GM18868 (cell line): ENCODE measurements at regions not wholly inside any gene's neighbourhood (a gene's known extent, or its start where the extent isn't known, plus 50 kb on each side); places are given as distances from the start of the nearest gene placed in this dataset.

Experiments
- ATAC-seq: cut with Tn5 transposase; IDR thresholded peaks from one replicate; pipeline ENCODE4 v1.9.1; 2021; ENCODE audit warnings: mild to moderate bottlenecking, moderate library complexity; ENCODE audit not compliant: unreplicated experiment

DNA sequence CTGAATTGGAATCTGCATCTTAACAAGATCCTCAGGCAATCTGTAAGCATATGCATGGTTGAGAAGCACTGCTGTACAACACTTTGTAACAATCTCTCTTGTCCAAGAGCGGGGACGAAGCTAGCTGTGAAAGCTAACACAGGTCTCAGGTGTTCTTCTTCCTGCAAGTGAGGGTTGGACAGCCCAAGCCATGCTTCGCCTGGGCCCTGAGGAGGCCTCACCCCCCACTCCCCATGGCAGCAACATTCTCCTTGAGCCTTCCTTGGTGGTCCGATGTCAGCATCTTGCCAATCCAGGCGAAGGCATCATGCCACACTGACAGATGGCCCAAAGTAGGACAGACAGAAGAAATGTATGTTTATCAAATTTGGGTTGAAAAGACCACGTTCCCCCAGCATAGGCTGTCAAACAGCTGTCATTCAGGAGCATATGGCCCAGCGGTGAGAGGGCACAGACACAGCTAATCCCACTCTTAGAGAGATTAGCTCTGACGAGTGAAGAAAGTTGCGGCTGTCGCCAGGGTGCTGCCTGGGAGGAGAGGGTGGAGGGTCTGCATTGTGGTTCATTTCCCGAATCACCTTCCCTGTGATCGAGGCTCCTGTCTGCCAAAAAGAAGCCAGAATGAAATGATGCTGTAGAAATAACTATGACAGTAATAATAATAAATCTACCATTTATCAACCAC lies 344.7 kb downstream of the MYCN start:
- no peak for ATAC-seq

DNA sequence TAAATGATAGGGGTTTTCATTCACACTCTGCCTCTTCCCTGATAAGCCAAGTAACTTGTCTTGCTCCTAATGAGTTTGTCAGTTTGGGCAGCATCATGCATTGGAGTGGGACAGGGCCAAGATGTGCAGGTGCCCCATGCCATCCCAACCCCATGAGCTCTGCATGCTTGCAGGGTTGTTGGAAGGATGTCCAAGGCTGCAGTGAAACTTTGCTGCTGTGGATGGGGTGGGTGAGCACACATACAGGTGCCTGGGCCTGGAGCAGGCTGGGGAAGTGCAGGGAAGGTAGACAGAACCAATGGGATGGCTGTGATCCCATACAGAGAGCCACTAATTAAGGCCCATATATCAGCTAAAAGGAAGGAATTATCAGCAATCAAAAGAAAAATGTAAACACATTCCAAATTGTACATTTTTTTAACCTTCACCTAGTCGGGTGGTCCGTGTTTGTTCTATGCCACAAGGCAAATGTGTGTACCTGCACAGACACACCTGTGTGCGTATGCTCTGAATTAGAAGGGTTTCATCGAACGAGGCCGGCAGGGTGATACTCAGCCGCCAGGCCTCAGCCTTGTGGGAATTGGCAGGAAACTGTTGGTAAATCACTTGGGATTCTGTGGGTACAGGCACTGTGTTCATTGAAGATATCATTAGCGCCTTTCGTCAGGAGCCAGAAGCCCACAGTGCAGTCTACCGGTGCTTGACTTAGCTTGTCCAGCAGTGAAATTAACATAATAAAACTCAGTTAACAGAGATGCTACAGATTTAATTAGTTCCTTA lies 342.9 kb downstream of the MYCN start:
- ATAC-seq: no peak

DNA sequence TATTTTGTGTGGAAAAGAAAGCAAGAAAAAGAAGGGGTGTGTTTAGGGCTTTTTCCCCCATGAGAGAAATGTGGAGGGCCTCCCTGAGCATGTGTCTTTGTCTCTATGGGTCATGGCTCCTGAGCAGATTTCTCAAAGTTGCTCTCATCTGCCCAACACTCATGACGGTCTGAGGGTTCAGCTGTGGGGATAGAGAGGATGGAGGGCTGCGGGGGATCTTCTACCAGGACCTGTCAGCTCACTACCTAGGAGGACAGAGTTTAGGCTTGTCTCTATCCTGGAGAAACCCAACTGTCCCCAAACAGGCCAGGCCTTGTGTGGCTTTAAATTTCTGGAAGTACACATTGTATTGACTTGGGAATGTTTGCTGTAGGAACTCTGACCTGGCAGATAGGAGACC lies 342.2 kb downstream of the MYCN start:
- no peak for ATAC-seq

DNA sequence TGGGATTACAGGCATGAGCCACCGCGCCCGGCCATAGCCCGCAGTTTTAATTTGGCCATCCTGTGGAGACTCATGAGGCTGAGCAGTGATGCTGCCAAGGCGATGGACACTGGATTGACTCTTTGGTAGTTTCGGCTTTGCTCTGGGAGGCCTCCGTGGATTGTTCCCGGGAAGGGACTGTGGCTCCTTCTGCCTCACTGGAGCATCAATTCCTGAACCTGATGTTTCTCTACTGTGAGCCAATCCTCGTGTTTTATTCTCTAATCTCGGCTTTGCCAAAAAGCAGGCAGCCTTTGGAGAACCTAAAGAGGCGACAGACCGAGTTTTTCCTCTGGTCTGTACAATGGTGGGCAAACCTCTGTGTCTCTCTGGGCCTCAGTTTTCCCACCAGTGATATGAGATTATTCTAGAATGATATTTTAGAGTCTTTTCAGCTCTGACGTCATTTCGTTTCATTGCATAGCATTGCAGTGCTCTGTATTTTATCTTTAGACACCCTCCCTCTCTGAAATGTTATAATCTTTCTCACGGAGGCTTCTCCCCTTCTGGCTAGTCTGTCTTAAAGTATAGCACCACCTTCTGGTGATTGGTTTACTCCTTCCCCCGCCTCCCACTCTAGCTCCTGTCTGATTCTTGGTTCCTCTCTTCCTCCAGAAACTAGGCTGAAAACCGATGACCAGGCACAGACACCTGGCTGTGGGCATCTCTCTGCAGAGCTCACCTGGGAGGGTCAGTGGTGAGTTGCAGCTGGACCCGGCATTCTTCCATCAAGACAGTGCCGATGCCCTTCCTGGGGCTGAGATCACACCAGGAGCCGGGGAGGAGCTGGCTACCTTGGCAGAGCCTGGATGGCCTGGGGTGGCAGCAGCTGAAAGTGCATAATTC lies 341.3 kb downstream of the MYCN start:
- peak; percentile 82 for ATAC-seq

DNA sequence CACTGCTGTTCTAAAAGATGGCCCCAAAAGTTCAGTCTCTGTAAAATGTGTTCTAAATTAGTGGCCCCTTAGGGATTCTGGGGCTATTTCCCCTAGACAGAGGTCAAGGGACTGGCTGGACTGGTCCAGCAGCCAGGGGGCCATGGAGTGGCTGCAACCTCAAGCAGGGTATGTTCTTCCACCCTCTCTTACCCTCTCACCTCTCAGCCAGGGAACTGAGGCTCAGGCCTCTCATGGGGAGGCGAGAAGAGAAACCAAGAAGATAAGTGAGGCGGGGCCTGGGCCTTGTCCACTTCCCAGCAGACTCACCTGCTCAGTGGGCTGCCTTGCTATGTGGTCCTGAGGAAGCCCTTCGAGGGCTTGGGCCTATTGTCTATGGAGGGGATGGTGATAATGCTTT lies 339.7 kb downstream of the MYCN start:
- ATAC-seq: no peak

DNA sequence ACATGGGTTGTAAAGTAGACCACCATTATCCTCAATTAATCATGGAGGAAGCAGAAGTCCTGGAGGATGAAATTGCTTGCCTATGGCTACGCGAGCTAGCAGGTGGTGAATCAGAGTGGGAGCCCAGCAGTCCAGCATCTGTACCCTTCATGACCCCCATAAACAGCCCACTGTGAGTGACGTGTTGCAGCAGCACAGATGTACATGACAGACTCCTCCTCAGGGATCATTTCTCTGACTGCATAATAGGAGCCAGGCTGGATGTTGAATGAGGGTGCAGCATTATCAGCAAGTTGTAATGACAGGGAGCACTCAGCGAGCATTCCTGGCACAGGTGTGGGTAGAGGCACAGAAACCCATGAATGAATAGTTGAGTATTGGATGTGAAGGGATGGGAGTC lies 339.3 kb downstream of the MYCN start:
- no peak for ATAC-seq

DNA sequence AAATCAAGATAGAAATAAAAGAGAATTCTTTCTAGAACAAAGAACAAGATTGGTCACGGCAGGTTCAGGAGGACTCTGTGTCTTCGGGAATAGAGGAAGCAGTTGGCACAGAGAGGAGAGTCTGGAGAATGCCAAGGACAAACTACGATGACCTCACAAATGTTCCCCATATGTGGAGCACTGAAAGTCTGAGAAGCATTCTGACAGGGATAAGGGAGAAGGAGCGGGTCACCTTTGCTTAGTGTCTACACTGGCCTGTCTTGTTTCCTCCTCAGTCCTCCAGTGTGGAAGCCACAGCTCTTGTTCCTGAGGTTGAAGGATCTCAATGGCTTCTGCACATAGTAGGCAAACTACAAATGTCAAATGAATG lies 338.8 kb downstream of the MYCN start:
- no peak for ATAC-seq

DNA sequence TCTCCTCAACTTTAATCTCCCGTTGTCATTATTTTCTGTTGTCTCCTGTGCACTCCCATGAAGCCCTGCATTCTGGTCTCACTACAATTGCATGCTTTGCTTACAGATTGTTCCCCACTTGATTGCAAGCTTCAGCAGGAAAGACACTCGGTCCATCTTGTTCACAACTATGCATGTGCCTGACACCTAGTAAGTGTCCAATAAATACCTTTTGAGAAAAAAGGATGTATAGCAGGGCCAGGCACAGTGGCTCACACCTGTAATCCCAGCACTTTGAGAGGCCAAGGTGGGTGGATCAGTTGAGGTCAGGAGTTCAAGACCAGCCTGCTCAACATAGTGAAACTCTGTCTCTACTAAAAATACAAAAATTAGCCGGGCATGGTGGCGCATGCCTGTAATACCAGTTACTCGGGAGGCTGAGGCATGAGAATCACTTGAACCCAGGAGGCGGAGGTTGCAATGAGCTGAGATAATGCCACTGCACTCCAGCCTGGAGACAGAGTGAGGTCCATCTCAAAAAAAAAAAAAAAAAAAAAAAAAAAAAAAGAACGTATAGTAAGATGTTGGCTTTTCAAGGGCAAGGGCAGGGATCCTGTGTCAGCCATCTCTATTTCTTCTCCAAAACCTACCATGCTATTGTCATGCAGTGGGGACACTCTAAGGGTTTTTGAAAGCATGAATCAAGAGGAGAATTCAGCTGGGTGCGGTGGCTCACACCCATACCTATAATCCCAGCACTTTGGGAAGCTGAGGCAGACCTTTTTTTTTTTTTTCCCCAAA lies 338.3 kb downstream of the MYCN start:
- ATAC-seq: no peak

DNA sequence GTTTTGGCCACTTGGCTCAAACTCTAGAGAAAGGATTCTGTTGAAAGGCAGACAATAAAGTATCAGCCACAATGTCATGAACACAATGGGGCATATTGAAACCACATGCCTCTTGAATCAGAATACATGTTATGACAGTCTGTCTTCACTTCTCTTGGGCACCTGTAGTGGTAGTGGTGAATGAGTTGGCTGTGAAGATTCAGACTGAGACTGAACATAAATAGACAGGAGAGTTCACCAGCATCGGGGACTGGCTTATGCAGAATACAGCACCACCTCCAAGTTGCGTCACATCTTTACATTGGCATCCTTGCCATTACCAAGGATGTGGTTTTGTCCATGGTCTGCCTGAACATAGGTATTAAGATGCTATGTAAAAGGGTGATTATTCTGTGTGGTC lies 336.8 kb downstream of the MYCN start:
- no peak for ATAC-seq

DNA sequence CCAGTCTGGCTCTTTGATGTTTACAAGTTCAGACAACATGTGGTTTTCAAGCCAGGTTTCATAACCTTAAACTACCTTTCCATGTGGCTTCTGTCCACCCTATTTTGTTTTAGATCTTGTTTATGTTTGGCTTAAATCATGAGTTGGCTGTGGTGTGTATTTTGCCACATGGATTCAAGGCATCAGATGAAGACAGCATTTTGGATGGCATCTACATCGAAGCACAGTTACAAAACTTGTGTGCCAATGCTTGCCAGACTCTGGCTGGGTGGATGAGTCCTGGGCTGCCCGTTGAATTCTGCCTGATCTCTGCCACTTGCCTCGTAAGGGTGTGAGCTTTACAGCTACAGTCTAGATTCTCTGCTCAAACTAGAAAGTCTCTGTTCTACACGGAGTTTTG lies 335.3 kb downstream of the MYCN start:
- ATAC-seq: no peak

DNA sequence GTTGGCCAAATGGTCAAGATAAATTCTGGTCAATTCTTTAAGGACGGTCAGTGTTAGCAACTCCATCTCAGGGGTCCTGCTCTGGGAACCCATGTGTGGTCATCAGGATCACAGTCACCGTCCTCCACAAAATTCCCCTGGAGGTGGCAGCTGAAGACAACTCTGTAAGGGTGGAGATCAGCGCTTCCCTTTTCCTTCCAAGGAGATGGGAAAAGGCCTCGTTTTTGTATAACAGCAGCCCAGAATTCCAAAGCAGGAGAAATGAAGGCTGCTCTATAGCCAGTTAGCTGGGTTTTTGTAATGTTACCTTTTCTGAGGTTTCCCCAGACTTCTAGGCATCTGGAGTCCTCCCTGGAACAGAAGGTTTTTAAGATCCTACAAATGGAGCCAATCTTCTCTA lies 334.8 kb downstream of the MYCN start:
- no peak for ATAC-seq

DNA sequence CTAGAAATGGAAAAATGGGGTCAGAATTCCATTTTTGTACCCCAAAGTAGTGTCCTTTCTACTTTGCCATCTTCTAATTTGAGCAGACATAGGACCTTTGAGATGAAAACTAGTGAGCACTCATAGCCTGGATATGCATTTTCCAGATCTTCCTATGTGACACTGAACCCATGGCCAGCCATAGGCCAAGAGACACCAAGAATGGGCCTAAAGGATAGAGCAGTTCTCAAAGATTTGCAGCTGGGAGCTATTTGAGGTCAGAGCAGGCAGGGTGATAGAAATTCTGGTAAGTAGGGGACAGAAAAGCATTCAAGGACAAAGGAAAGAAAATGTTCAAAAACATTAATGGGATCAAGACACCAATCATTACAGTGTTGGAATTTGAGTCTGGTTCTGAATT lies 332.8 kb downstream of the MYCN start:
- ATAC-seq: no peak

DNA sequence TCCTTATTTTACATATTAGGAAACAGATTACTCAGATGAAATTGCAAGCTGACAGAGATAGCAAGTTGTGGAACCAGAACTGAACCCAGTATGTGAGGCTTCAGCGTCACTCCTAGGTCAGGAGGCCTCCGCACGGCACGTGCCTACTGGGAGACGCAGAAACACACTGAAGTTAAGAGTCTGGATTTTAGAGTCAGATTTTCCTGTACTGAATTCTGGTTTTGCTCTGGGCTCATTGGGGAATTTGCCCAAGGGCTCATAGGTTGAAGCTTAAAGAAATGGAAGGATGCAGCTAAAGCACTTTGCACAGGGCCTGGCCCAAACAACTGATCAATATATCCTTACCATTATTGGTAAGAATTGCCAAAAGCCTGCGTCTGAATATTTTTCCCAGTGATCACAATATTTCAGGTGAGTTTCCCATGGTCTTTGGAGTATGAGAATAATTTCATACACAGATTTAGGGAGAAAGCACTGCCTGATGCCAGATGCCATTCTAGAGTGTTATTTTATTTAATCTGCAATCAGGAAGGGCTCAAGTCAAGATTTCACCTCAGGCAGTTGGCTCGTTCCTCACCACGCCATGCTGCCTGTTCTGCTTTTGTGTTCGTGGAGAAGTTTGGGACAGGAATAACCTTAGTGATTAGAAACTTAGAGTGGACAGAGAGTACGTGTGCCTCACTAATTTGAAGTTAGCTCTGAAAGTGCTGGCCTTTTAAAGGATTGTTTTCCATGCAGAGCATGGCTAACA lies 331.9 kb downstream of the MYCN start:
- no peak for ATAC-seq

DNA sequence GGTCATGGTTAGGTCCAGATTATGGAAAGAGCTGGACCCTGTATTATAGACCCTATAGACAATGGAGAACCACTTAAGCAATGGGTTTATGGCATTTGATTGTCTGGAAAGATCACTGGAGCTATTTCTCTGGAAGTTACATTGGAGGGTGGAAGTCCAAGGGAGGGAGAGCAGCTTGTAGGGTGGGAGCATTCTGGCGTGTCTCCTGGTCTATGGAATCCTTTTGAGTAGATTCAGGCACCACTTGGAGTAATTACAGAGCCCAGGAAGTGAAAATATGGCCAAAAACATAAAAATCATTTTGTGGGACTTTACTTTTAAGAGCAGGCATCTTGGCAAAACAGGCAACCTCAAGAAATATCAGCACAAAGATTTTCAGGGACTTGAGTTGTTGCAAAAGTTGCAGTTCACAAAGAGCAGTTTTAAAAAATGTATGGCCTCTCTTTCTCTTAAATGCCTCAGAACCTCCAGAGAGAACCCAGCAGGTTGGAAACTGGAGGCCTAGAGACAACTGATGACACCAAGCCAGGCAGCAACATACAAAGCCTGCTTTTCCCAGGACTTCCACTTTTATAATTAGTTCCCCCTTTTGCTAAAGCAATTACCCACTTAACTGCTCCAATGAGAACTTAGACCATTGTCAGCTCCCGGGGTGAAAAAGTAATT lies 331.0 kb downstream of the MYCN start:
- no peak for ATAC-seq

DNA sequence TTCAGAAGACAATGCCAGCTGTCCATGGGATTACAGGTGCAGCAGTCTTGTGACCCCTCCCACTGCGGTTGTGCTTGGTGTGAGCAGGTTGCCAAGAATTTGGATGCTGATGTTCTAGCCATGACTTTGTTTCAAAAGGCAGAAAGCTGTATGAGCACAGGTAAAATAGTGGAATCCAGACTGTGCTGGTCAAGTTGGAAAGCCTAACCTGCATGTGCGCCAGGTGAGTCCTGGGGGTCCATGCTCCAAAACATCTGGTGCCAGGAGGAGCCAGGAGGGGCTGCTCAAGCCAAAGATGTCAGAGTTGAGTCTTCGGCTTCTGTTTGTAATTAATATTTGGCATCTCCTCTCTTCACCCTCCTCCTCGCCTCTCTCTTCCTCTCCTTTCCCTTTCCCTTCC lies 330.1 kb downstream of the MYCN start:
- ATAC-seq: no peak

DNA sequence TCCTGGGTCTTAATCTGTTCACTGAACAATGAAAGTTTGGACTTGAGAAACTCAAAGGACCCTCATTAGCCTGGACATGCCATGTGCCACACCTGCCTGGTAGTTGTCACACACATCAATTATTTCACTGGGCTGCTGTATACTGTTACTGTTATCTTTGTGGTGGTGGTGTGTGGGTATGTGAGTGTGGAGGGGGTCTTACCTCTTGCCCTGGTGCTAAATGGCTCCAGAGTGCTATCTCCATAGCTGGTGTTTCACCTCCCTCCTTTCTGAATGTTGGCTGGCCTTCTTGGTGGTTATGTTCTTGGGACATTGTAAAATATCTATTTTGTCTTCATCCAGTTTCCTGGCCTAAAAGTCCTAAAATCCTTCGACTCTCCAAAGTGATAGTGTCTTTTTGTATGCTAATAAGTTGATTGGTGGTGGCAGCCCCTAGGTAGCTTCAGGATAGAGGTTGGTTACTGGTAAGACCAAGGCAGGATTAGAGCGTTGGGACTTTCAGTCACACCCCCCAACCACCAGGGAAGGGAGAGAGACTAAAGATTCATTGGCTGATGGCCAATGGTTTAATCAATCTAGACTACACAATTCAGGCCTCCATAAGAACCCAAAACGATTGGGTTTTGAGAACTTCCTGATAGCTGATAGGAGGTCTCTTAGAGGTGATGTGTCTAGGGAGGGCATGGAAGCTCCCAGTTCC lies 328.1 kb downstream of the MYCN start:
- no peak for ATAC-seq

DNA sequence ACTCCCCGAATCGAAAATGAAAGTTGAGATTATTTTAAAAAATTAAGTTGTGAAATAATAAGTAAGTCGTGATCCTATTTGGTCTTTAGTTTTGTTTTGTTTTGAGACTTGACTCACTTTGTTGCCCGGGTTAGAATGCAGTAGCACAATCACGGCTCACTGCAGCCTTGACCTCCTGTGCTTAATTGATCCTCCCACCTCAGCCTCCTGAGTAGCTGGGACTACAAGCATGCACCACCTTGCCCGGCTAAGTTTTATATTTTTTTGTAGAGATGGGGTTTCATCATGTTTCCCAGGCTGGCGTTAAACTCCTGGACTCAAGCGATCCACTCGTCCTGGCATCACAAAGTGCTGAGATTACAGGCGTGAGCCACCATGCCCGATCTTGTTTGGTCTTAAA lies 326.2 kb downstream of the MYCN start:
- ATAC-seq: no peak

DNA sequence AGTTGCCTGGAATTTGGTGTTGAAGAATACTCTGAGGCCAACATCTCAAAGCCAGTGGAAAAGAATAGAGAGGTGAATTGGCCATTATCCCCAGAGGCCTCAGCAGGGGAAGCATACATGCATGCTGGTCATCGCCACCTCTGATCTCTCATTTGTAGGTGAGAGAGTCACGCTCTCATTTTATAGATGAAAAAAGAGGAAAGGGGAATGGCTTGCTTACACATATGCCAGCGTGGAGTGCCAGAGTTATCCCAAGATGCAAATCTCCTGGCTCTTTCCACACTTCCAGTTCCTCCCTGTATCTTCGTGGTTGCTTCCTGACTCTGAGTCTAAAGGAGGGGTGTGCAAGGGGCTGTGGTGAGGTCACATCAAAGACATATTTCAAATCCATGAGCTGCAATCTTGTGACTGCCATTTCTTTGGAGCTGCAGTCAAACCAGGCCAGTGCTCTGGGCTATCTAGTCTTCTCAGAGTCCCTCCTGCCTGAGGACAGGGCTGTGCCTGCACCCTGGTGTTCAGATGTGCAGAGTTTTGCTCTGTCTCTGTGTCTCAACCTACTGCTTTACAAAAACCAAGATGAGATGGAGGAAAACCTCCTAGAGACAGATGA lies 324.7 kb downstream of the MYCN start:
- ATAC-seq: no peak

DNA sequence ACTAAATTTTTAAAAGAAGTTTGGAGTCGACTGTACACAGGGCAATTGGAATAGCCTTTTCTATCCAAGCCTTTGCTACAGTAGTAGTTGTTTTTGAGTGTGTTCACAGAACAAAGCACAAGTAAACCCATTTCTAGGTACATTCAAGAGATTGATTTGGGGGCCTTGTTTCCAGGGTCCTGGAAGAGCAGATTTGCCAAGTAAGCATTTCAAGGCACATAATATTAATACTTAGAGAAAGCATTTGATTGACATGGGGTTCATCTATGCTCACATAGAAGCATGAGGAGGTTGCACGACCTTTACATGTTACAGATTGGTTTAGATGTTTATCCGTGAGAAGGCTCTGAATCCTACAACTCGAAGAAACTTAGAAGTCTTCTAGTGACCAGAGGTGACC lies 324.1 kb downstream of the MYCN start:
- ATAC-seq: no peak
